WTC11 (cell line): ENCODE measurements at regions not wholly inside any gene's neighbourhood (a gene's known extent, or its start where the extent isn't known, plus 50 kb on each side); places are given as distances from the start of the nearest gene placed in this dataset.

Experiments
- ATAC-seq: fragments of 200-7000 bp; cut with Tn5 transposase; 2 replicates; pipeline ENCODE4 v1.10.0; 2021; ENCODE audit warnings: mild to moderate bottlenecking, moderate library complexity
- CTCF ChIA-PET: fragments of 300-600 bp; sonication (Branson Sonifier 250); formaldehyde crosslinking; loops from one replicate; lab custom pipeline; 2021; ENCODE audit warnings: antibody characterized with exemption; lab: Charles Lee
- POLR2A ChIA-PET: fragments of 350-600 bp; sonication (Branson Sonifier 250); formaldehyde crosslinking; loops from one replicate; lab custom pipeline; 2021; ENCODE audit warnings: antibody characterized with exemption; lab: Charles Lee
- DNase-seq: peaks from one replicate; pipeline ENCODE4 v3.0.0; 2021; ENCODE audit warnings: low spot score
- H3K27ac Mint-ChIP-seq: 2 replicates; pipeline ENCODE4 v1.8.0; 2021; ENCODE audit warnings: mixed read lengths
- H3K27me3 Mint-ChIP-seq: 2 replicates; pipeline ENCODE4 v1.8.0; 2021; ENCODE audit warnings: low read depth, mild to moderate bottlenecking, moderate library complexity, mixed read lengths
- H3K36me3 Mint-ChIP-seq: 2 replicates; pipeline ENCODE4 v1.8.0; 2021; ENCODE audit warnings: mixed read lengths
- H3K4me1 Mint-ChIP-seq: 2 replicates; pipeline ENCODE4 v1.8.0; 2022; ENCODE audit warnings: mixed read lengths
- H3K4me3 Mint-ChIP-seq: 2 replicates; pipeline ENCODE4 v1.8.0; 2021; ENCODE audit warnings: mild to moderate bottlenecking, moderate library complexity, mixed read lengths
- H3K9me3 Mint-ChIP-seq: 2 replicates; pipeline ENCODE4 v1.8.0; 2021; ENCODE audit warnings: mixed read lengths
- ETV6 ChIP-seq: sonication (generic); formaldehyde crosslinking; IDR thresholded peaks from 2 replicates; pipeline ENCODE4 v1.8.1; 2022; ENCODE audit warnings: mild to moderate bottlenecking, missing genetic modification reagents
- FOXJ3 ChIP-seq: sonication (generic); formaldehyde crosslinking; IDR thresholded peaks from 2 replicates; pipeline ENCODE4 v1.9.0; 2021; ENCODE audit warnings: missing genetic modification reagents, mild to moderate bottlenecking, borderline replicate concordance
- GTF2I ChIP-seq: fragments of 250-450 bp; sonication (Bioruptor Pico); conservative IDR thresholded peaks from 2 replicates; pipeline ENCODE4 v1.4.0; 2021; ENCODE audit warnings: mild to moderate bottlenecking
- KAT7 ChIP-seq: sonication (generic); formaldehyde crosslinking; IDR thresholded peaks from 2 replicates; pipeline ENCODE4 v1.8.1; 2023; ENCODE audit warnings: missing genetic modification reagents, mild to moderate bottlenecking, borderline replicate concordance
- NFYB ChIP-seq: sonication (generic); formaldehyde crosslinking; conservative IDR thresholded peaks from 2 replicates; pipeline ENCODE4 v1.8.0; 2022; ENCODE audit warnings: low read depth, missing genetic modification reagents
- RELA ChIP-seq: sonication (generic); formaldehyde crosslinking; IDR thresholded peaks from 2 replicates; pipeline ENCODE4 v1.8.1; 2022; ENCODE audit warnings: missing genetic modification reagents, mild to moderate bottlenecking, borderline replicate concordance
- SOX15 ChIP-seq: fragments of 250-450 bp; sonication (Bioruptor Pico); IDR thresholded peaks from 2 replicates; pipeline ENCODE4 v1.9.0; 2021; ENCODE audit warnings: mild to moderate bottlenecking
- SP1 ChIP-seq: sonication (generic); formaldehyde crosslinking; conservative IDR thresholded peaks from 2 replicates; pipeline ENCODE4 v1.8.1; 2022; ENCODE audit warnings: missing genetic modification reagents
- TF ChIP-seq, protein P1 (sequence below): sonication (generic); formaldehyde crosslinking; IDR thresholded peaks from 2 replicates; pipeline ENCODE4 v1.8.0; 2023; ENCODE audit warnings: mild to moderate bottlenecking, missing genetic modification reagents
- TF ChIP-seq, protein P2 (sequence below): sonication (generic); formaldehyde crosslinking; IDR thresholded peaks from 2 replicates; pipeline ENCODE4 v1.8.0; 2023; ENCODE audit warnings: missing genetic modification reagents
- TF ChIP-seq, protein P3 (sequence below): fragments of 250-450 bp; sonication (Bioruptor Pico); IDR thresholded peaks from 2 replicates; pipeline ENCODE4 v1.9.0; 2021; ENCODE audit warnings: mild to moderate bottlenecking
- TF ChIP-seq, protein P4 (sequence below): sonication (generic); formaldehyde crosslinking; IDR thresholded peaks from 2 replicates; pipeline ENCODE4 v1.8.1; 2022; ENCODE audit warnings: mild to moderate bottlenecking, missing genetic modification reagents, moderate library complexity, borderline replicate concordance
- TF ChIP-seq, protein P5 (sequence below): sonication (generic); formaldehyde crosslinking; IDR thresholded peaks from 2 replicates; pipeline ENCODE4 v1.8.1; 2023; ENCODE audit warnings: mild to moderate bottlenecking, missing genetic modification reagents, moderate library complexity
- TF ChIP-seq, protein P6 (sequence below): sonication (generic); formaldehyde crosslinking; conservative IDR thresholded peaks from 2 replicates; pipeline ENCODE4 v1.8.1; 2023; ENCODE audit warnings: mild to moderate bottlenecking, low read depth, missing genetic modification reagents, moderate library complexity
- TF ChIP-seq, protein P7 (sequence below): sonication (generic); formaldehyde crosslinking; IDR thresholded peaks from 2 replicates; pipeline ENCODE4 v1.8.1; 2023; ENCODE audit warnings: mild to moderate bottlenecking, missing genetic modification reagents

DNA sequence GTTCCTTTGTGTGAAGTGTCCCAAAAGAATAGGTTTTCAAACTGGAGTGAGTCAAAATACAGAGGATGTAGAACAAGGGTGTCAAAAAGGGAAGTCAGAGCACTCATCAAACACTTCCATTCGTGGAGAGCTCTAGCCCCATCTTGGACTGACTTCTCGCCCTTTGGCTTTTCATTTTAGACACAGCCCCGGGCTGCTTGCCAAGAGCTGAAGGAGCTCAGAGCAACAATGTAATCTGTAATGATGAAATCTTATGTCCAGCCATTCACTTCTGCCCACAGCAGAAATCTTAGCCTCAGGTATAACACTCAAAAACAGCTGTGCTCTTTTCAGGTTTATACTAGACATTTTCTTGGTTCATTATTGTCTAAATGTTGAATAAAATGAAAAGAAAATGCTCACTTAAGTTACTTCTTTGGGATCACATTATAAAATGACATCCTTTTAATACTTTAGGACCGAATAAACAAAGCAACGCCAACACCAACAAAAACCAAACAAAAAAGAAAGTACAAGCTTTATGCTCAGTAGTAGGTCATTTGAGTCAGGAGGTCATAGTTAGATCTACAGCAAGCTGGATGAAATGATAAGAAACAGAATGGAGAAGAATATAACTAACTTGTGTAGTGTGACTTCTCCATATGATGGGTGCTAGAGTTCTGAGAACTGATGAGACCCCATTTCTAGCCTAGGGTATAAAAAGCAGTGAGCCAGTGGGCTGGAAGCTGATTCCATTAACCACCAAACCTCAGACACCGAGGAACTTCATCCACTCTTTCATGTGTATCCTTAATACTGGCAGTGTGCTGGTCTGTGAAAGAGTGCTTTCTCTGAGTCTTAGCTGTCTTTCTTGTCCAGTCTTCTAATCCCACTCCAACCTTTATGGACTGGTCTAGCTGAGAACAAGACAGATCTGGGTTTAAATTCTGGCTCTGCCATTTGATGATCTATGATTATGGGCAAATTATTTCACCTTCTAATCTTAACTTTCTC, 131.8 kb upstream of the SLC7A14 start (continued):
- TF ChIP-seq, protein P1, sequence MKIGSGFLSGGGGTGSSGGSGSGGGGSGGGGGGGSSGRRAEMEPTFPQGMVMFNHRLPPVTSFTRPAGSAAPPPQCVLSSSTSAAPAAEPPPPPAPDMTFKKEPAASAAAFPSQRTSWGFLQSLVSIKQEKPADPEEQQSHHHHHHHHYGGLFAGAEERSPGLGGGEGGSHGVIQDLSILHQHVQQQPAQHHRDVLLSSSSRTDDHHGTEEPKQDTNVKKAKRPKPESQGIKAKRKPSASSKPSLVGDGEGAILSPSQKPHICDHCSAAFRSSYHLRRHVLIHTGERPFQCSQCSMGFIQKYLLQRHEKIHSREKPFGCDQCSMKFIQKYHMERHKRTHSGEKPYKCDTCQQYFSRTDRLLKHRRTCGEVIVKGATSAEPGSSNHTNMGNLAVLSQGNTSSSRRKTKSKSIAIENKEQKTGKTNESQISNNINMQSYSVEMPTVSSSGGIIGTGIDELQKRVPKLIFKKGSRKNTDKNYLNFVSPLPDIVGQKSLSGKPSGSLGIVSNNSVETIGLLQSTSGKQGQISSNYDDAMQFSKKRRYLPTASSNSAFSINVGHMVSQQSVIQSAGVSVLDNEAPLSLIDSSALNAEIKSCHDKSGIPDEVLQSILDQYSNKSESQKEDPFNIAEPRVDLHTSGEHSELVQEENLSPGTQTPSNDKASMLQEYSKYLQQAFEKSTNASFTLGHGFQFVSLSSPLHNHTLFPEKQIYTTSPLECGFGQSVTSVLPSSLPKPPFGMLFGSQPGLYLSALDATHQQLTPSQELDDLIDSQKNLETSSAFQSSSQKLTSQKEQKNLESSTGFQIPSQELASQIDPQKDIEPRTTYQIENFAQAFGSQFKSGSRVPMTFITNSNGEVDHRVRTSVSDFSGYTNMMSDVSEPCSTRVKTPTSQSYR (CRISPR knock-in tag) = no peak
- TF ChIP-seq NFYB = no peak
- TF ChIP-seq, all 79 proteins: peak for 0

DNA sequence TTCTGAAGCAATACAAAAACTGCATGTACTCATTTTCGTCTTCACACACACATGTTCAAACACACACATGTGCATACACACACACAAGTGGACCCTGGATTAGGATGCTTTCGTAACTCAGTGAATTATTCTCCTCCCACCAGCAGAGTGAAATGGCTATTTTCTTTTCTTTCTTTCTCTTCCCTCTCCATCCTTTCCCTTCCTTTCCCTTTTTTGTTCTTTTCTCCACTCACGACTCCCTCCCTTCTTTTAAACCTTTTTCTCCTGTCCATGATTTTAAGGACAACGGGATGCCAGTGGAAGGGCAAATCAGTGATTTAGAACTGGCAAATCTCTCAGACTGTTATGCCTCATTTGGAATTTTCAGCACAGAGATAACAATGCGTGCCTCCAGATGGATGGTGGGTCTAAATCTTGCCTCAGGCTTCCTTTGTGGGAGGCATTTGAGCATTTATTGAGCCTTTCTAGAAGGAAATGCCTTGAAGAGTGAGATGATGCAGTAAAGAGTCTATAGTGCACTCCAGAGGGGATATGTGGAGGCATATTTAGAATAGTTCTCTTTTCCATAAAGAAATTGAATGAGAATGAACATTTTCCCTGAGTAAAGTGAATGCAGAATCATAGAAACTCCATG, 130.4 kb upstream of the SLC7A14 start:
- no peaks in the 10 kb centered on the region; the same call in 1 of the 2 replicates for H3K27me3 Mint-ChIP-seq
- H3K4me3 Mint-ChIP-seq = no peak overlapping the region
- POLR2A ChIA-PET = no interaction called here
- ATAC-seq (no peak), DNase-seq (no peak)
- H3K4me1 Mint-ChIP-seq = no peaks in the 10 kb centered on the region
- CTCF ChIA-PET = no interaction called here
- TF ChIP-seq GTF2I (CRISPR knock-in tag) (no peak), RELA (CRISPR knock-in tag) (no peak), ETV6 (CRISPR knock-in tag) (no peak), KAT7 (CRISPR knock-in tag) (no peak), SP1 (no peak), SOX15 (CRISPR knock-in tag) (no peak), FOXJ3 (CRISPR knock-in tag) (no peak)
- TF ChIP-seq, protein P2, sequence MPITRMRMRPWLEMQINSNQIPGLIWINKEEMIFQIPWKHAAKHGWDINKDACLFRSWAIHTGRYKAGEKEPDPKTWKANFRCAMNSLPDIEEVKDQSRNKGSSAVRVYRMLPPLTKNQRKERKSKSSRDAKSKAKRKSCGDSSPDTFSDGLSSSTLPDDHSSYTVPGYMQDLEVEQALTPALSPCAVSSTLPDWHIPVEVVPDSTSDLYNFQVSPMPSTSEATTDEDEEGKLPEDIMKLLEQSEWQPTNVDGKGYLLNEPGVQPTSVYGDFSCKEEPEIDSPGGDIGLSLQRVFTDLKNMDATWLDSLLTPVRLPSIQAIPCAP (CRISPR knock-in tag) = no peak
- TF ChIP-seq, protein P3, sequence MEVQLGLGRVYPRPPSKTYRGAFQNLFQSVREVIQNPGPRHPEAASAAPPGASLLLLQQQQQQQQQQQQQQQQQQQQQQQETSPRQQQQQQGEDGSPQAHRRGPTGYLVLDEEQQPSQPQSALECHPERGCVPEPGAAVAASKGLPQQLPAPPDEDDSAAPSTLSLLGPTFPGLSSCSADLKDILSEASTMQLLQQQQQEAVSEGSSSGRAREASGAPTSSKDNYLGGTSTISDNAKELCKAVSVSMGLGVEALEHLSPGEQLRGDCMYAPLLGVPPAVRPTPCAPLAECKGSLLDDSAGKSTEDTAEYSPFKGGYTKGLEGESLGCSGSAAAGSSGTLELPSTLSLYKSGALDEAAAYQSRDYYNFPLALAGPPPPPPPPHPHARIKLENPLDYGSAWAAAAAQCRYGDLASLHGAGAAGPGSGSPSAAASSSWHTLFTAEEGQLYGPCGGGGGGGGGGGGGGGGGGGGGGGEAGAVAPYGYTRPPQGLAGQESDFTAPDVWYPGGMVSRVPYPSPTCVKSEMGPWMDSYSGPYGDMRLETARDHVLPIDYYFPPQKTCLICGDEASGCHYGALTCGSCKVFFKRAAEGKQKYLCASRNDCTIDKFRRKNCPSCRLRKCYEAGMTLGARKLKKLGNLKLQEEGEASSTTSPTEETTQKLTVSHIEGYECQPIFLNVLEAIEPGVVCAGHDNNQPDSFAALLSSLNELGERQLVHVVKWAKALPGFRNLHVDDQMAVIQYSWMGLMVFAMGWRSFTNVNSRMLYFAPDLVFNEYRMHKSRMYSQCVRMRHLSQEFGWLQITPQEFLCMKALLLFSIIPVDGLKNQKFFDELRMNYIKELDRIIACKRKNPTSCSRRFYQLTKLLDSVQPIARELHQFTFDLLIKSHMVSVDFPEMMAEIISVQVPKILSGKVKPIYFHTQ (CRISPR knock-in tag) = no peak
- TF ChIP-seq, protein P4, sequence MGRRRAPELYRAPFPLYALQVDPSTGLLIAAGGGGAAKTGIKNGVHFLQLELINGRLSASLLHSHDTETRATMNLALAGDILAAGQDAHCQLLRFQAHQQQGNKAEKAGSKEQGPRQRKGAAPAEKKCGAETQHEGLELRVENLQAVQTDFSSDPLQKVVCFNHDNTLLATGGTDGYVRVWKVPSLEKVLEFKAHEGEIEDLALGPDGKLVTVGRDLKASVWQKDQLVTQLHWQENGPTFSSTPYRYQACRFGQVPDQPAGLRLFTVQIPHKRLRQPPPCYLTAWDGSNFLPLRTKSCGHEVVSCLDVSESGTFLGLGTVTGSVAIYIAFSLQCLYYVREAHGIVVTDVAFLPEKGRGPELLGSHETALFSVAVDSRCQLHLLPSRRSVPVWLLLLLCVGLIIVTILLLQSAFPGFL (CRISPR knock-in tag) = no peak
- TF ChIP-seq, protein P5, sequence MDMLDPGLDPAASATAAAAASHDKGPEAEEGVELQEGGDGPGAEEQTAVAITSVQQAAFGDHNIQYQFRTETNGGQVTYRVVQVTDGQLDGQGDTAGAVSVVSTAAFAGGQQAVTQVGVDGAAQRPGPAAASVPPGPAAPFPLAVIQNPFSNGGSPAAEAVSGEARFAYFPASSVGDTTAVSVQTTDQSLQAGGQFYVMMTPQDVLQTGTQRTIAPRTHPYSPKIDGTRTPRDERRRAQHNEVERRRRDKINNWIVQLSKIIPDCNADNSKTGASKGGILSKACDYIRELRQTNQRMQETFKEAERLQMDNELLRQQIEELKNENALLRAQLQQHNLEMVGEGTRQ (CRISPR knock-in tag) = no peak
- TF ChIP-seq, protein P6, sequence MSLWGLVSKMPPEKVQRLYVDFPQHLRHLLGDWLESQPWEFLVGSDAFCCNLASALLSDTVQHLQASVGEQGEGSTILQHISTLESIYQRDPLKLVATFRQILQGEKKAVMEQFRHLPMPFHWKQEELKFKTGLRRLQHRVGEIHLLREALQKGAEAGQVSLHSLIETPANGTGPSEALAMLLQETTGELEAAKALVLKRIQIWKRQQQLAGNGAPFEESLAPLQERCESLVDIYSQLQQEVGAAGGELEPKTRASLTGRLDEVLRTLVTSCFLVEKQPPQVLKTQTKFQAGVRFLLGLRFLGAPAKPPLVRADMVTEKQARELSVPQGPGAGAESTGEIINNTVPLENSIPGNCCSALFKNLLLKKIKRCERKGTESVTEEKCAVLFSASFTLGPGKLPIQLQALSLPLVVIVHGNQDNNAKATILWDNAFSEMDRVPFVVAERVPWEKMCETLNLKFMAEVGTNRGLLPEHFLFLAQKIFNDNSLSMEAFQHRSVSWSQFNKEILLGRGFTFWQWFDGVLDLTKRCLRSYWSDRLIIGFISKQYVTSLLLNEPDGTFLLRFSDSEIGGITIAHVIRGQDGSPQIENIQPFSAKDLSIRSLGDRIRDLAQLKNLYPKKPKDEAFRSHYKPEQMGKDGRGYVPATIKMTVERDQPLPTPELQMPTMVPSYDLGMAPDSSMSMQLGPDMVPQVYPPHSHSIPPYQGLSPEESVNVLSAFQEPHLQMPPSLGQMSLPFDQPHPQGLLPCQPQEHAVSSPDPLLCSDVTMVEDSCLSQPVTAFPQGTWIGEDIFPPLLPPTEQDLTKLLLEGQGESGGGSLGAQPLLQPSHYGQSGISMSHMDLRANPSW (CRISPR knock-in tag) = no peak
- TF ChIP-seq, protein P7, sequence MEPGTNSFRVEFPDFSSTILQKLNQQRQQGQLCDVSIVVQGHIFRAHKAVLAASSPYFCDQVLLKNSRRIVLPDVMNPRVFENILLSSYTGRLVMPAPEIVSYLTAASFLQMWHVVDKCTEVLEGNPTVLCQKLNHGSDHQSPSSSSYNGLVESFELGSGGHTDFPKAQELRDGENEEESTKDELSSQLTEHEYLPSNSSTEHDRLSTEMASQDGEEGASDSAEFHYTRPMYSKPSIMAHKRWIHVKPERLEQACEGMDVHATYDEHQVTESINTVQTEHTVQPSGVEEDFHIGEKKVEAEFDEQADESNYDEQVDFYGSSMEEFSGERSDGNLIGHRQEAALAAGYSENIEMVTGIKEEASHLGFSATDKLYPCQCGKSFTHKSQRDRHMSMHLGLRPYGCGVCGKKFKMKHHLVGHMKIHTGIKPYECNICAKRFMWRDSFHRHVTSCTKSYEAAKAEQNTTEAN (CRISPR knock-in tag) = no peak
- H3K27ac Mint-ChIP-seq = no peak overlapping the region
- peaks cover 23% of the 10 kb centered on the region for H3K9me3 Mint-ChIP-seq
- no peaks in the 10 kb centered on the region for H3K36me3 Mint-ChIP-seq
